Liver (tissue), 7 donors: ENCODE measurements at regions not wholly inside any gene's neighbourhood (a gene's known extent, or its start where the extent isn't known, plus 50 kb on each side); places are given as distances from the start of the nearest gene placed in this dataset.

ENCODE experiments used
- DNase-seq: peaks from one replicate; pipeline ENCODE4 v3.0.0-alpha.2; 2017; ENCODE audit warnings: low spot score
- H3K27ac ChIP-seq, 2 donors: one replicate each; pipeline ENCODE4 v1.7.0; 2013; ENCODE audit warnings: inconsistent platforms in 2 of 2, low read length in 2 of 2, control low read depth in 1 of 2, low read depth in 1 of 2, mild to moderate bottlenecking in 1 of 2
- H3K27me3 ChIP-seq, 4 donors: one replicate each; pipeline versions ENCODE4 v1.6.1 to v1.7.0; 2013; ENCODE audit warnings: low read length in 3 of 4, inconsistent platforms in 1 of 4, mild to moderate bottlenecking in 1 of 4, moderate library complexity in 1 of 4; ENCODE audit not compliant: control insufficient read depth in 4 of 4, insufficient read depth in 4 of 4
- H3K36me3 ChIP-seq, 4 donors: one replicate each; pipeline versions ENCODE4 v1.6.1 to v1.7.0; 2013; ENCODE audit warnings: low read length in 3 of 4, mild to moderate bottlenecking in 3 of 4, low read depth in 1 of 4, moderate library complexity in 1 of 4; ENCODE audit not compliant: control insufficient read depth in 4 of 4, insufficient read depth in 3 of 4
- H3K4me1 ChIP-seq, 4 donors: one replicate each; pipeline versions ENCODE4 v1.6.1 to v1.7.0; 2013; ENCODE audit warnings: low read length in 3 of 4, mild to moderate bottlenecking in 3 of 4, moderate library complexity in 1 of 4; ENCODE audit not compliant: control insufficient read depth in 4 of 4, insufficient read depth in 4 of 4
- H3K4me3 ChIP-seq, 3 donors: one replicate each; pipeline versions ENCODE4 v1.6.1 to v1.7.0; 2013; ENCODE audit warnings: low read length in 3 of 3, control low read depth in 1 of 3, low read depth in 1 of 3, mild to moderate bottlenecking in 1 of 3
- H3K9ac ChIP-seq, 2 donors: one replicate each; pipeline ENCODE4 v1.7.0; 2013; ENCODE audit warnings: low read length in 2 of 2, mild to moderate bottlenecking in 2 of 2, moderate library complexity in 2 of 2, control low read depth in 1 of 2, low read depth in 1 of 2
- H3K9me3 ChIP-seq, 4 donors: one replicate each; pipeline versions ENCODE4 v1.6.1 to v1.7.0; 2013; ENCODE audit warnings: low read length in 3 of 4; ENCODE audit not compliant: control insufficient read depth in 4 of 4
- FOXA2 ChIP-seq: IDR thresholded peaks from 2 replicates; pipeline ENCODE4 v1.6.1; 2016; ENCODE audit warnings: antibody characterized with exemption
- GABPA ChIP-seq, 2 donors: IDR thresholded peaks in 1 of 2; conservative IDR thresholded peaks in 1 of 2; 2 replicates each; pipeline ENCODE4 v1.6.1; 2016; ENCODE audit warnings: antibody characterized with exemption in 2 of 2, mild to moderate bottlenecking in 1 of 2, moderate library complexity in 1 of 2
- HNF4A ChIP-seq, 2 donors: conservative IDR thresholded peaks; 2 replicates each; pipeline ENCODE4 v1.6.1; 2016; ENCODE audit warnings: antibody characterized with exemption in 2 of 2, mild to moderate bottlenecking in 2 of 2
- HNF4G ChIP-seq: IDR thresholded peaks from 2 replicates; pipeline ENCODE4 v1.6.1; 2016; ENCODE audit warnings: antibody characterized with exemption
- JUND ChIP-seq, 2 donors: IDR thresholded peaks; 2 replicates each; pipeline ENCODE4 v1.6.1; 2016; ENCODE audit warnings: antibody characterized with exemption in 2 of 2
- RAD21 ChIP-seq, 2 donors: IDR thresholded peaks; 2 replicates each; pipeline ENCODE4 v1.6.1; 2016; ENCODE audit warnings: antibody characterized with exemption in 2 of 2, mild to moderate bottlenecking in 2 of 2
- RXRA ChIP-seq, 2 donors: IDR thresholded peaks; 2 replicates each; pipeline ENCODE4 v1.6.1; 2017 to 2018; ENCODE audit warnings: antibody characterized with exemption in 2 of 2, mild to moderate bottlenecking in 1 of 2
- SP1 ChIP-seq: IDR thresholded peaks from 2 replicates; pipeline ENCODE4 v1.6.1; 2018; ENCODE audit warnings: antibody characterized with exemption, mild to moderate bottlenecking
- TAF1 ChIP-seq: conservative IDR thresholded peaks from 2 replicates; pipeline ENCODE4 v1.6.1; 2016; ENCODE audit warnings: antibody characterized with exemption, mild to moderate bottlenecking
- YY1 ChIP-seq: IDR thresholded peaks from 2 replicates; pipeline ENCODE4 v1.6.1; 2016; ENCODE audit warnings: antibody characterized with exemption, mild to moderate bottlenecking
- ZBTB33 ChIP-seq: IDR thresholded peaks from 2 replicates; pipeline ENCODE4 v1.6.1; 2016; ENCODE audit warnings: antibody characterized with exemption
- WGBS: extraction: QIAGEN DNeasy Blood & Tissue Kit; methylation state at CpG from one replicate; pipeline ENCODE4 v1.1.7; 2013; 5-methylcytosine and 5-hydroxymethylcytosine counted together
- TF ChIP-seq, protein P1 (sequence below): IDR thresholded peaks from 2 replicates; pipeline ENCODE4 v1.6.1; 2016; ENCODE audit warnings: antibody characterized with exemption, mild to moderate bottlenecking
- TF ChIP-seq, protein P2 (sequence below): IDR thresholded peaks from 2 replicates; pipeline ENCODE4 v1.6.1; 2016; ENCODE audit warnings: antibody characterized with exemption
- TF ChIP-seq, protein P3 (sequence below): IDR thresholded peaks from 2 replicates; pipeline ENCODE4 v1.6.1; 2016; ENCODE audit warnings: antibody characterized with exemption
- donor health status: healthy.
- donor health status: healthy.
- donor health status: healthy.
- donor health status: healthy.

DNA sequence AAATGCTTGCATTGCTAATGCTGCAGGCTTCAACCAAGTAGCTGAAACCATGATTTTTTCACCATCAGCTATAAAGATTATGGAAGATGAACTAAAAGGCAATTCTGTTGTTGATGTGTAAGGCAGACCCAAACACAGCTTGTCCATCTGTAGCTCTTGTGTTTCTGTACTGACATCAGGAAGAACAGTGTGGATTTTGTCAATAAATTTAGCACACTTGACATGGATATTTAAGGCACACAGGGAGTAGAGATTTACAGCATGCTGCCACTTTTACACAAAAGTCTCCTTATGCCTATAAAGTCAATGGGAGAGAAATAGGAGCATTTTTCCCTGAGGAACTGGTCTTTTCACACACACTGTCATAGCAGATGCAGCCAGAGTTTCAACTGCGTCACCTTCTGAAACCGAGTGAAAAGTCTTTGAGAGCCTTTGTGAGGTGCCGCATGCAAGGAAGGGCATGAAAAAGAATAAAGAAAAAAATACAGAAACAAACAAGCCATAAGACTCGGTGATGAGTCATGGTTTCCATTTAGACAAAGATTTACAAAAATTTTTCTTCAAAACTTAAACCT, 261.4 kb upstream of the TFAP2D start:
- no peak overlapping the region for H3K9ac ChIP-seq
- no peak overlapping the region for H3K27ac ChIP-seq
- H3K9me3 ChIP-seq = no peaks in the 10 kb centered on the region
- 77% methylated on average over 4 of the region's 4 CpGs for WGBS
- no peaks in the 10 kb centered on the region for H3K4me1 ChIP-seq
- no peak overlapping the region for H3K4me3 ChIP-seq
- DNase-seq = no peak
- H3K36me3 ChIP-seq = no peaks in the 10 kb centered on the region
- TF ChIP-seq, protein P1, sequence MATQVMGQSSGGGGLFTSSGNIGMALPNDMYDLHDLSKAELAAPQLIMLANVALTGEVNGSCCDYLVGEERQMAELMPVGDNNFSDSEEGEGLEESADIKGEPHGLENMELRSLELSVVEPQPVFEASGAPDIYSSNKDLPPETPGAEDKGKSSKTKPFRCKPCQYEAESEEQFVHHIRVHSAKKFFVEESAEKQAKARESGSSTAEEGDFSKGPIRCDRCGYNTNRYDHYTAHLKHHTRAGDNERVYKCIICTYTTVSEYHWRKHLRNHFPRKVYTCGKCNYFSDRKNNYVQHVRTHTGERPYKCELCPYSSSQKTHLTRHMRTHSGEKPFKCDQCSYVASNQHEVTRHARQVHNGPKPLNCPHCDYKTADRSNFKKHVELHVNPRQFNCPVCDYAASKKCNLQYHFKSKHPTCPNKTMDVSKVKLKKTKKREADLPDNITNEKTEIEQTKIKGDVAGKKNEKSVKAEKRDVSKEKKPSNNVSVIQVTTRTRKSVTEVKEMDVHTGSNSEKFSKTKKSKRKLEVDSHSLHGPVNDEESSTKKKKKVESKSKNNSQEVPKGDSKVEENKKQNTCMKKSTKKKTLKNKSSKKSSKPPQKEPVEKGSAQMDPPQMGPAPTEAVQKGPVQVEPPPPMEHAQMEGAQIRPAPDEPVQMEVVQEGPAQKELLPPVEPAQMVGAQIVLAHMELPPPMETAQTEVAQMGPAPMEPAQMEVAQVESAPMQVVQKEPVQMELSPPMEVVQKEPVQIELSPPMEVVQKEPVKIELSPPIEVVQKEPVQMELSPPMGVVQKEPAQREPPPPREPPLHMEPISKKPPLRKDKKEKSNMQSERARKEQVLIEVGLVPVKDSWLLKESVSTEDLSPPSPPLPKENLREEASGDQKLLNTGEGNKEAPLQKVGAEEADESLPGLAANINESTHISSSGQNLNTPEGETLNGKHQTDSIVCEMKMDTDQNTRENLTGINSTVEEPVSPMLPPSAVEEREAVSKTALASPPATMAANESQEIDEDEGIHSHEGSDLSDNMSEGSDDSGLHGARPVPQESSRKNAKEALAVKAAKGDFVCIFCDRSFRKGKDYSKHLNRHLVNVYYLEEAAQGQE = no peak
- TF ChIP-seq, protein P2, sequence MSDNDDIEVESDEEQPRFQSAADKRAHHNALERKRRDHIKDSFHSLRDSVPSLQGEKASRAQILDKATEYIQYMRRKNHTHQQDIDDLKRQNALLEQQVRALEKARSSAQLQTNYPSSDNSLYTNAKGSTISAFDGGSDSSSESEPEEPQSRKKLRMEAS = no peak
- TF ChIP-seq, protein P3, sequence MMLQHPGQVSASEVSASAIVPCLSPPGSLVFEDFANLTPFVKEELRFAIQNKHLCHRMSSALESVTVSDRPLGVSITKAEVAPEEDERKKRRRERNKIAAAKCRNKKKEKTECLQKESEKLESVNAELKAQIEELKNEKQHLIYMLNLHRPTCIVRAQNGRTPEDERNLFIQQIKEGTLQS = no peak
- TF ChIP-seq JUND (IDR thresholded peaks at IDR 0.05) (no peak), RXRA (IDR thresholded peaks at IDR 0.05) (no peak), FOXA2 (no peak), GABPA (IDR thresholded peaks at IDR 0.05 in 1 of 2, conservative IDR thresholded peaks at IDR 0.05 in 1 of 2) (no peak), YY1 (no peak), HNF4A (conservative IDR thresholded peaks at IDR 0.05) (no peak), RAD21 (IDR thresholded peaks at IDR 0.05) (no peak), SP1 (no peak), ZBTB33 (no peak), TAF1 (no peak)
- H3K27me3 ChIP-seq = no peaks in the 10 kb centered on the region

DNA sequence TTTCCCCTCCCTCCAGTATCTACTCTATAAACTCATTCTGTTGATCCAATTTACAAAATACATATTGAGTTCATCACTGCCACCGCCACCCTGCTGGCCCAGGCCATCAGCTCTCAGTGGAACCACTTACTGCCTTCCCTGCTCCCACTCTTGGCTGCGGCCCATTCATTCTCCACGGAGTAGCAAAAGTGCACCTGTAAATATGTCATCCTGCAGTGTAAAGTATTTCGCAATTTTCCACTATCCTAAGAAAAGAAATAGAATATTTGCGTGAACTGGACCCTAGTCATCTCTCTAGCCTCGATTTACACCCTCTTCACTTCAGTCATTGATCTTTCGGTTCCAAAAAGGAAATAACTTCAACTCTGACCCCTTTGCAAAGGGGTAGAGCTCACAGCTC, 258.3 kb upstream of the TFAP2D start:
- DNase-seq = no peak
- Histone ChIP-seq H3K4me1 (no peaks in the 10 kb centered on the region), H3K9ac (no peak overlapping the region), H3K9me3 (no peaks in the 10 kb centered on the region), H3K27ac (no peak overlapping the region), H3K36me3 (no peaks in the 10 kb centered on the region), H3K4me3 (no peak overlapping the region), H3K27me3 (no peaks in the 10 kb centered on the region)
- WGBS = 81% methylated on average over 7 of the region's 7 CpGs
- TF ChIP-seq HNF4G = no peak
- TF ChIP-seq, protein P2 = no peak
- TF ChIP-seq YY1 = no peak
- no peak for TF ChIP-seq RAD21 (IDR thresholded peaks at IDR 0.05)
- no peak for TF ChIP-seq GABPA (IDR thresholded peaks at IDR 0.05 in 1 of 2, conservative IDR thresholded peaks at IDR 0.05 in 1 of 2)
